Stimulated activated CD8-positive, alpha-beta memory T cell treated with anti-CD3 and anti-CD28 coated beads, Interleukin-15, amount 100 ng/mL, for 24 hours (primary cell): ENCODE measurements at regions not wholly inside any gene's neighbourhood (a gene's known extent, or its start where the extent isn't known, plus 50 kb on each side); places are given as distances from the start of the nearest gene placed in this dataset.

ENCODE experiments used
- DNase-seq: peaks from one replicate; pipeline ENCODE4 v3.0.0-alpha.2; 2020; ENCODE audit warnings: low read depth

GRCh38 chr10:65501259-65501658 lies 1424.6 kb upstream of the LRRTM3 start:
- no peak for DNase-seq

- DNase-seq: no peak
Observed at GRCh38 chr10:65518379-65518778, 1407.5 kb upstream of the LRRTM3 start.

- no peak for DNase-seq
Observed at GRCh38 chr10:65528986-65529385, 1396.8 kb upstream of the LRRTM3 start.

- no peak for DNase-seq
Observed at GRCh38 chr10:65531545-65531944, 1394.3 kb upstream of the LRRTM3 start.

- DNase-seq: no peak
Observed at GRCh38 chr10:65534771-65535170, 1391.1 kb upstream of the LRRTM3 start.

GRCh38 chr10:65544756-65545155 lies 1381.1 kb upstream of the LRRTM3 start:
- no peak for DNase-seq

- no peak for DNase-seq
Observed at GRCh38 chr10:65548001-65548400, 1377.8 kb upstream of the LRRTM3 start.

- DNase-seq: no peak
Observed at GRCh38 chr10:65550761-65551160, 1375.1 kb upstream of the LRRTM3 start.

- DNase-seq: no peak
Observed at GRCh38 chr10:65555192-65555591, 1370.6 kb upstream of the LRRTM3 start.

GRCh38 chr10:65556006-65556405 lies 1369.8 kb upstream of the LRRTM3 start:
- DNase-seq: no peak

- DNase-seq: no peak
Observed at GRCh38 chr10:65559369-65559768, 1366.5 kb upstream of the LRRTM3 start.

- DNase-seq: no peak
Observed at GRCh38 chr10:65565246-65565645, 1360.6 kb upstream of the LRRTM3 start.

GRCh38 chr10:65566906-65567305 lies 1358.9 kb upstream of the LRRTM3 start:
- DNase-seq: no peak

- no peak for DNase-seq
Observed at GRCh38 chr10:65570143-65571010, 1355.5 kb upstream of the LRRTM3 start.

GRCh38 chr10:65571011-65571570 lies 1354.7 kb upstream of the LRRTM3 start:
- DNase-seq: no peak

GRCh38 chr10:65581426-65582026 lies 1344.3 kb upstream of the LRRTM3 start:
- no peak for DNase-seq

GRCh38 chr10:65602182-65602865 lies 1323.5 kb upstream of the LRRTM3 start:
- no peak for DNase-seq

GRCh38 chr10:65611592-65611991 lies 1314.2 kb upstream of the LRRTM3 start:
- no peak for DNase-seq

- DNase-seq: no peak
Observed at GRCh38 chr10:65614956-65615565, 1310.8 kb upstream of the LRRTM3 start.

GRCh38 chr10:65618126-65618525 lies 1307.7 kb upstream of the LRRTM3 start:
- no peak for DNase-seq

GRCh38 chr10:65620404-65621048 lies 1305.3 kb upstream of the LRRTM3 start:
- DNase-seq: no peak

- no peak for DNase-seq
Observed at GRCh38 chr10:65622608-65623007, 1303.2 kb upstream of the LRRTM3 start.
